HepG2 (cell line): ENCODE measurements at regions not wholly inside any gene's neighbourhood (a gene's known extent, or its start where the extent isn't known, plus 50 kb on each side); places are given as distances from the start of the nearest gene placed in this dataset.

ENCODE experiments used
- ATAC-seq: fragments of 200-7000 bp; cut with Tn5 transposase; 3 replicates; pipeline ENCODE4 v1.9.1; 2020; ENCODE audit warnings: mild to moderate bottlenecking, moderate library complexity
- BruUV-seq: library from RNA; stranded (reverse); fragments of 400-500 nt; replicated peaks from 2 replicates; lab custom pipeline; 2021; lab: Mats Ljungman, UMichigan
- CTCF ChIA-PET: fragments of 300-600 bp; formaldehyde crosslinking; extraction: SDS; loops from one replicate; lab custom pipeline; 2021; ENCODE audit warnings: low total read pairs, inconsistent platforms, low intra/inter-chr PET ratio; lab: Yijun Ruan, JAX
- POLR2A ChIA-PET: fragments of 350-600 bp; sonication (Branson Sonifier 250); formaldehyde crosslinking; loops from one replicate; lab custom pipeline; 2020; ENCODE audit warnings: antibody characterized with exemption, inconsistent platforms; lab: Yijun Ruan, JAX
- DNase-seq: peaks from one replicate; pipeline ENCODE4 v3.0.0-alpha.2; 2015; ENCODE audit warnings: low spot score
- FAIRE-seq: peaks from 3 replicates; lab custom pipeline; 2011; peaks lifted over from hg19 to GRCh38; lab: Jason Lieb, UNC
- H2AFZ ChIP-seq: one replicate; pipeline ENCODE4 v1.6.1; 2011; ENCODE audit warnings: low read length, inconsistent platforms
- H3K27ac ChIP-seq: fragments of 300-600 bp; 3 replicates; pipeline ENCODE4 v1.8.0; 2011; ENCODE audit warnings: mixed run types, mild to moderate bottlenecking, mixed read lengths, low read length, inconsistent platforms; ENCODE audit not compliant: insufficient read depth; ENCODE audit errors: extremely low read length
- H3K27me3 ChIP-seq, 2 experiments: fragments of 200-600 bp in 1 of 2; 2 replicates in 1 of 2; 3 replicates in 1 of 2; pipeline versions ENCODE4 v1.6.0 to v1.8.0; 2011; ENCODE audit warnings: low read length in 2 of 2, mild to moderate bottlenecking in 2 of 2, moderate library complexity in 2 of 2, inconsistent platforms in 1 of 2; ENCODE audit not compliant: insufficient read depth in 2 of 2, control insufficient read depth in 1 of 2
- H3K36me3 ChIP-seq, 2 experiments: fragments of 200-600 bp in 1 of 2; replicated peaks in 1 of 2; 2 replicates in 1 of 2; 3 replicates in 1 of 2; pipeline versions ENCODE4 v1.5.1 to v1.8.0; 2011; ENCODE audit warnings: low read length in 2 of 2, inconsistent platforms in 1 of 2; ENCODE audit not compliant: insufficient read depth in 2 of 2, control insufficient read depth in 1 of 2
- H3K4me1 ChIP-seq: 2 replicates; pipeline ENCODE4 v1.5.1; 2012; ENCODE audit warnings: low read length, inconsistent platforms; ENCODE audit not compliant: insufficient read depth
- H3K4me2 ChIP-seq: 2 replicates; pipeline ENCODE4 v1.6.0; 2011; ENCODE audit warnings: low read depth, low read length, inconsistent platforms
- H3K4me3 ChIP-seq, 3 experiments: fragments of 200-600 bp in 1 of 3; sonication (generic), shearing (Covaris generic) in 1 of 3; replicated peaks in 1 of 3; 2 replicates each; pipeline ENCODE4 v1.5.1; 2011 to 2016; ENCODE audit warnings: low read length in 3 of 3, inconsistent platforms in 2 of 3, low read depth in 2 of 3, mild to moderate bottlenecking in 2 of 3, control low read depth in 1 of 3, mixed read lengths in 1 of 3; ENCODE audit not compliant: insufficient read depth in 1 of 3
- H3K79me2 ChIP-seq: one replicate; pipeline ENCODE4 v1.6.1; 2011; ENCODE audit warnings: low read length, inconsistent platforms; ENCODE audit not compliant: insufficient read depth
- H3K9ac ChIP-seq: 2 replicates; pipeline ENCODE4 v1.6.0; 2011; ENCODE audit warnings: mild to moderate bottlenecking, low read depth, low read length, inconsistent platforms; ENCODE audit not compliant: insufficient read depth
- H3K9me3 ChIP-seq: 2 replicates; pipeline ENCODE4 v1.5.1; 2012; ENCODE audit warnings: mild to moderate bottlenecking, low read length
- H4K20me1 ChIP-seq: 2 replicates; pipeline ENCODE4 v1.6.0; 2011; ENCODE audit warnings: inconsistent platforms, mild to moderate bottlenecking, low read length, moderate library complexity; ENCODE audit not compliant: insufficient read depth
- CENPX ChIP-seq: sonication (generic); formaldehyde crosslinking; IDR thresholded peaks from 2 replicates; pipeline ENCODE4 v1.9.0; 2021; ENCODE audit warnings: mild to moderate bottlenecking, missing genetic modification reagents, moderate library complexity
- EZH2 ChIP-seq: conservative IDR thresholded peaks from 2 replicates; pipeline ENCODE4 v1.6.1; 2012; ENCODE audit warnings: mild to moderate bottlenecking, low read depth, low read length, moderate library complexity
- HNF1A ChIP-seq, 2 experiments: sonication (generic) in 1 of 2; formaldehyde crosslinking in 1 of 2; IDR thresholded peaks; 2 replicates each; pipeline versions ENCODE4 v1.4.0 to v1.6.1; 2016 to 2020; ENCODE audit warnings: borderline replicate concordance in 1 of 2, low read depth in 1 of 2, mild to moderate bottlenecking in 1 of 2, missing genetic modification reagents in 1 of 2
- HNRNPH1 ChIP-seq: fragments of 200-400 bp; formaldehyde crosslinking; optimal IDR thresholded peaks from 2 replicates; pipeline ENCODE3; 2017; ENCODE audit warnings: mild to moderate bottlenecking, low read depth, low read length
- KLF16 ChIP-seq, 2 experiments: sonication (generic) in 1 of 2; formaldehyde crosslinking in 1 of 2; IDR thresholded peaks; 2 replicates each; pipeline versions ENCODE4 v1.6.1 to v1.8.0; 2016 to 2023; ENCODE audit warnings: missing genetic modification reagents in 2 of 2, missing compliant biosample characterization in 1 of 2
- MAZ ChIP-seq, 2 experiments: sonication (generic) in 1 of 2; formaldehyde crosslinking in 1 of 2; IDR thresholded peaks; 2 replicates each; pipeline versions ENCODE4 v1.5.0 to v1.6.1; 2012 to 2020; ENCODE audit warnings: low read depth in 2 of 2, mild to moderate bottlenecking in 2 of 2, borderline replicate concordance in 1 of 2, improper control_type of control experiment in 1 of 2, low read length in 1 of 2, missing genetic modification reagents in 1 of 2, moderate library complexity in 1 of 2
- MYC ChIP-seq: sonication (generic); formaldehyde crosslinking; IDR thresholded peaks from 2 replicates; pipeline ENCODE4 v1.9.0; 2021; ENCODE audit warnings: missing genetic modification reagents, borderline replicate concordance
- NFYB ChIP-seq: sonication (generic); formaldehyde crosslinking; IDR thresholded peaks from 2 replicates; pipeline ENCODE4 v1.4.0; 2020; ENCODE audit warnings: missing genetic modification reagents
- TARDBP ChIP-seq: sonication (generic); formaldehyde crosslinking; IDR thresholded peaks from 2 replicates; pipeline ENCODE4 v1.8.0; 2022; ENCODE audit warnings: mild to moderate bottlenecking, missing genetic modification reagents
- TCF7L2 ChIP-seq: IDR thresholded peaks from 2 replicates; pipeline ENCODE4 v1.6.1; 2011; ENCODE audit warnings: mild to moderate bottlenecking, low read depth, low read length, moderate library complexity
- TEAD2 ChIP-seq: sonication (generic); formaldehyde crosslinking; IDR thresholded peaks from 2 replicates; pipeline ENCODE4 v1.9.0; 2021; ENCODE audit warnings: missing genetic modification reagents
- ZNF543 ChIP-seq: sonication (generic); formaldehyde crosslinking; IDR thresholded peaks from 2 replicates; pipeline ENCODE4 v1.4.0; 2020; ENCODE audit warnings: mild to moderate bottlenecking, missing genetic modification reagents
- ZNF569 ChIP-seq: sonication (generic); formaldehyde crosslinking; IDR thresholded peaks from 2 replicates; pipeline ENCODE4 v1.5.0; 2020; ENCODE audit warnings: mild to moderate bottlenecking, missing genetic modification reagents, moderate library complexity, borderline replicate concordance
- ZNF619 ChIP-seq: sonication (generic); formaldehyde crosslinking; IDR thresholded peaks from 2 replicates; pipeline ENCODE4 v1.4.0; 2020; ENCODE audit warnings: mild to moderate bottlenecking, missing genetic modification reagents
- ZUFSP ChIP-seq: sonication (generic); formaldehyde crosslinking; IDR thresholded peaks from 2 replicates; pipeline ENCODE4 v1.9.0; 2021; ENCODE audit warnings: missing genetic modification reagents, mild to moderate bottlenecking, borderline replicate concordance
- WGBS: methylation state at CpG from one replicate; pipeline ENCODE4 v1.1.6; 2017; ENCODE audit warnings: low lambda C conversion rate; 5-methylcytosine and 5-hydroxymethylcytosine counted together
- in situ Hi-C: cut with HindIII; loops from 2 replicates; pipeline ENCODE4 v1.10.0; 2017; ENCODE audit warnings: low pct_unique_long_range_greater_than_20kb; ENCODE audit not compliant: extremely low pct_ligation_motif_present
- intact Hi-C: fragments of 100-400 bp; cut with micrococcal nuclease; formaldehyde crosslinking; loops from one replicate; pipeline ENCODE4 v1.10.0; 2022; ENCODE audit not compliant: unreplicated experiment

- TF ChIP-seq HNF1A (IDR thresholded peaks at IDR 0.05; ENCODE audit: low read depth) = no peak
- TF ChIP-seq HNF1A (CRISPR knock-in tag; IDR thresholded peaks at IDR 0.05; ENCODE audit: borderline replicate concordance) = no peak
- no peak for TF ChIP-seq ZNF619 (CRISPR knock-in tag)
- no peak for TF ChIP-seq ZNF543 (CRISPR knock-in tag)
- TF ChIP-seq MAZ (IDR thresholded peaks at IDR 0.05; ENCODE audit: borderline replicate concordance, low read depth, low read length) = no peak
- TF ChIP-seq MAZ (CRISPR knock-in tag; IDR thresholded peaks at IDR 0.05; ENCODE audit: low read depth) = no peak
- no peak for TF ChIP-seq TCF7L2
- TF ChIP-seq MYC (CRISPR knock-in tag) = no peak
- TF ChIP-seq TEAD2 = no peak
- no peak for TF ChIP-seq ZNF569 (CRISPR knock-in tag)
Measured at GRCh38 chr3:182451871-182452270, 341.4 kb upstream of the ATP11B start (continued).

GRCh38 chr3:182455011-182455410 lies 338.3 kb upstream of the ATP11B start:
- Histone ChIP-seq H3K9ac (no peak overlapping the region), H3K4me3 (no peak overlapping the region), H3K4me1 (no peaks in the 10 kb centered on the region), H3K27me3 (no peaks in the 10 kb centered on the region), H3K9me3 (no peaks in the 10 kb centered on the region), H4K20me1 (no peaks in the 10 kb centered on the region), H3K27ac (no peak overlapping the region), H2AFZ (no peak overlapping the region), H3K36me3 (no peaks in the 10 kb centered on the region), H3K79me2 (no peaks in the 10 kb centered on the region), H3K4me2 (no peak overlapping the region)
- intact Hi-C loops (no loop called here), in situ Hi-C loops (no loop called here)
- CTCF ChIA-PET = no interaction called here
- no peak for FAIRE-seq
- 3% methylated on average over 3 of the region's 3 CpGs for WGBS
- no peak for DNase-seq
- no peak for ATAC-seq
- POLR2A ChIA-PET = no interaction called here
- BruUV-seq = no TSS peak
- TF ChIP-seq HNRNPH1 = no peak
- no peak for TF ChIP-seq KLF16 (CRISPR knock-in tag; IDR thresholded peaks at IDR 0.05)
- TF ChIP-seq EZH2 = no peak
- TF ChIP-seq CENPX (CRISPR knock-in tag) = no peak
- no peak for TF ChIP-seq ZUFSP (CRISPR knock-in tag)
- TF ChIP-seq NFYB = no peak
- no peak for TF ChIP-seq TARDBP (CRISPR knock-in tag)
